PC-3 (cell line): ENCODE measurements at regions not wholly inside any gene's neighbourhood (a gene's known extent, or its start where the extent isn't known, plus 50 kb on each side); places are given as distances from the start of the nearest gene placed in this dataset.

Experiments
- CTCF ChIP-seq: fragments of 300-600 bp; sonication (generic); conservative IDR thresholded peaks from 2 replicates; pipeline ENCODE4 v1.5.1; 2017; ENCODE audit warnings: antibody characterized with exemption, low read depth, mild to moderate bottlenecking, low read length
- EZH2 ChIP-seq: fragments of 300-600 bp; sonication (generic); IDR thresholded peaks from one replicate; pipeline ENCODE4 v1.6.1; 2017; ENCODE audit warnings: antibody characterized with exemption, mild to moderate bottlenecking, low read length; ENCODE audit not compliant: unreplicated experiment
- EZH2phosphoT487 ChIP-seq: fragments of 300-600 bp; sonication (generic); IDR thresholded peaks from 2 replicates; pipeline ENCODE4 v1.6.1; 2018; ENCODE audit warnings: mild to moderate bottlenecking, antibody characterized with exemption, low read length, borderline replicate concordance

GRCh38 chr14:85063747-85064146, 466.2 kb upstream of the FLRT2 start:
- TF ChIP-seq CTCF (no peak), EZH2 (no peak), EZH2phosphoT487 (no peak)
